GOT3 (cell line): ENCODE measurements at regions not wholly inside any gene's neighbourhood (a gene's known extent, or its start where the extent isn't known, plus 50 kb on each side); places are given as distances from the start of the nearest gene placed in this dataset.
"Not testable (repeated sequence)": the region's sequence is repeated elsewhere in the genome, so short reads cannot be mapped to it uniquely, and the experiment has no call there.

Source experiments
- DNase-seq: peaks from one replicate; lab custom pipeline; 2025; ENCODE audit warnings: mixed read lengths; lab: John Stamatoyannopoulos, UW

- DNase-seq = no peak
Measured at GRCh38 chr2:83386549-83386948, 1072.5 kb downstream of the SUCLG1 start.

DNA sequence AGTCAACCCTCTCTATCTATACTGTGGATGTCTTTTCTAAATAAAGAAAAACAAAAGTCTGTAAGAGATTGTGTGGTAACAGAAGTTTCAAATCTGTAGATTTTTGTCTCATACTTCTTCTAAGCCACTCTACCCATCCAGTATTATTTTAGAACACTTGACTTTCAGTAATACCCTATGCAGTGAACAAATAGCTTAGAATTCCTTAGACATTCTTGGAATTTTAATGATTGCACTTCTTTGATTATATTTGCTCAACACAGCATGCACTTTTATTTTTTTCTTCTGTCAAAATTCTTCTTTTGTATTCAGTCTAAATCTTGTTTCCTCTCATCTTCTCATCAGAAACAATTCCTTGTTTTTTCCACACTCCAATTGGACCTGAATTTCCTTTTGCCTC lies 1080.2 kb downstream of the SUCLG1 start:
- DNase-seq = no peak

DNA sequence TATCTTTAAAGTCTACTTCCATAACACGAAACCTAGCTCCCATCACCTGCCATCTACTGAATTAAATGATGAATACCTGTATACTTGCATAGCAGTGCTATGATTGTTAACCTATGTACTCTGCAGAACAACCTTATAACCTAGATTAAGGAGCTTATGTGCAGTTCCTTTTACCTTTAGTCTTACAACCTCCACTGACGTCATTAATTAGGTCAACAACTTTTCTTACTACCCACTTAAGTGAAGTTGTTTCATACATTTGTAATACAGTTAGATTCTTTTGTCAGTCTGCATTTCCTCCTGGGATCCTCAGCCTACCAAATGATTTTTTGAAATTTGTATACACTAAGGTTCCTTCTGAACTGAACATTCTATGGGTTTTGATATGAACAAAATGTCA lies 1082.3 kb downstream of the SUCLG1 start:
- DNase-seq = no peak

- DNase-seq = no peak
Measured at GRCh38 chr2:83370419-83370762, 1088.7 kb downstream of the SUCLG1 start.

GRCh38 chr2:83369601-83370418 lies 1089.3 kb downstream of the SUCLG1 start:
- DNase-seq = no peak

DNA sequence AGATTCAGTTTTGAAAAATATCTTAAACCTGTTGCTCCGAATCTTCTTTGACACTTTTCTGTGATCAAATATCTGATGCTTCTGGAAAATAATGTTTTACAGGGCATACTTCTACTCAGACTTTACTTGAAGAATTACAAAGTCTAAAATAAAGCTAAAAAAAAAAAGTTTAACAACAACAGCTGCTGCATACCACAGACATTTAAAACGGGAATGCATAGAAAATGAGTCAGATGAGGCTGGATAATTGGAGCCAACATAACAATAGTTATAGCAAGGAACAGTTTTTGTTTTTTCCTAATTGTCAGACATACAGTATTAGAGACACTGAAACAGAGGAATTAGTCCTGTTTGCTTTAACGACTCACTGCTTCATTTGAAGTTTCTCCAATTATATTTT lies 1090.2 kb downstream of the SUCLG1 start:
- no peak for DNase-seq

- DNase-seq = no peak
Measured at GRCh38 chr2:83368461-83368860, 1090.6 kb downstream of the SUCLG1 start.

GRCh38 chr2:83365476-83365875 lies 1093.6 kb downstream of the SUCLG1 start:
- no peak for DNase-seq

DNA sequence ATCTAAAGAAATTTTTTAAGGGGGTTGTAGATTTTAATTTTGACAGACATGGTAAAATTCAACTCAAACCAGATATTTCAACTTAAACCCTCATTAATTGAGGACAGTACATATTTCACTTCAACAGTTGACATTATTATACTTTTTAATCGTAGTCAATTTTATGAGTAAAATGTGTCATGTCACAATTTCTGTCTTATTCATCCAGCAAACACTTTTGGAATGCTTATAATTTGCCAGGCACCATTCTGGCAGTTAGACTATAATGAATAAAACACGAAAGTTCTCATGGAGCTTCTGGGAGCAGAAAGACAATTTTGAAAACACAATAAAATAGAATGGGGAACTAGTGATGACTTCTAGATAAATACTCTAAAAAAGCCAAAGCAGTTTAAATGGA lies 1094.8 kb downstream of the SUCLG1 start:
- DNase-seq = no peak

- not testable (repeated sequence) for DNase-seq
Measured at GRCh38 chr2:83363138-83363537, 1095.9 kb downstream of the SUCLG1 start.

GRCh38 chr2:83359336-83359735 lies 1099.7 kb downstream of the SUCLG1 start:
- DNase-seq = no peak

- DNase-seq = no peak
Measured at GRCh38 chr2:83342860-83343329, 1116.2 kb downstream of the SUCLG1 start.

DNA sequence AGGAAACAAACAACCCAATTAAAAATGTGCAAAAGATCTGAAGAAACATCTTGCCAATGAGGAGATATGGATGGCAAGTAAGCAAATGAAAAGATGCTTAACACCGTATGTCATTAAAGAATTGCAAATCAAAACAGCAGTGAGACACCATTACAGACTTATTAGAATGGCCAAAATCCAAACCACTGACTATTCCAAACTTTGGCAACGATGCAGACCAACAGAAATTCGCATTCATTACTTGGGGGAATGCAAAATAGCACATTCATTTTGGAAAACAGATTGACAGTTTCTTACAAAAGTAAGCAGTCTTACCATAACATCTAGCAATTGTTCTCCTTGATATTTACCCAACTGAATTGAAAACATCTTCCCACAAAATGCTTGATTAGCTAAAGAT lies 1118.7 kb downstream of the SUCLG1 start:
- DNase-seq = no peak

DNA sequence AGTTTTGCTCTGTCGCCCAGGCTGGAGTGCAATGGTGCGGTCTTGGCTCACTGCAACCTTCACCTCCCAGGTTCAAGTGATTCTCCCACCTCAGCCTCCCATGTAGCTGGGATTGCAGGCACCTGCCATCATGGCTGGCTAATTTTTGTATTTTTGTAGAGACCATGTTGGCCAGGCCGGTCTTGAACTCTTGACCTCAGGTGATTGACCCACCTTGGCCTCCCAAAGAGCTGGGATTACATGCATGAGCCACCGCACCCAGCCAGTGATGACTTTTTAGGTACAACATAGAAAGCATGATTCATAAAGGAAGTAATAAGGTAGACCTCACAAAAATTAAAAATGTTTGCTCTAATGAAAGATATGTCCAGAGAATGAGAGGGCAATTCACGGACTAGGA lies 1119.1 kb downstream of the SUCLG1 start:
- DNase-seq = not testable (repeated sequence)

DNA sequence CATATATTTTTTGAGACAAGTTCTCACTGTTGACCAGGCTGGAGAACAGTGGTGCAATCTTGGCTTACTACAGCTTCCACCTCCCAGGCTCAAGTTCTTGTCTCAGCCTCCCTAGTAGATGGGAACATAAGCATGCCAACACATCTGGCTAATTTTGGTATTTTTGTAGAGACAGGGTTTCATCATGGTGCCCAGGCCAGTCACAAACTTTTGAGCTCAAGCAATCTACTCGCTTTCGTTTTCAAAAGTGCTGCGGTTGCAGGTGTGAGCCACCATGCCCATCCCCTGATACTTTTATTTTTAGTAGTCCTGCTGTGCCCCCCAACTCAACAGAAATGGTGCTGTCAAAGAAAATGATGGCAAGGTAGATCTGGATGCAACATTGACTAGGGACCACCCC lies 1127.3 kb downstream of the SUCLG1 start:
- DNase-seq = no peak

- DNase-seq = no peak
Measured at GRCh38 chr2:83323038-83323437, 1136.0 kb downstream of the SUCLG1 start.

- no peak for DNase-seq
Measured at GRCh38 chr2:83320053-83320452, 1139.0 kb downstream of the SUCLG1 start.

DNA sequence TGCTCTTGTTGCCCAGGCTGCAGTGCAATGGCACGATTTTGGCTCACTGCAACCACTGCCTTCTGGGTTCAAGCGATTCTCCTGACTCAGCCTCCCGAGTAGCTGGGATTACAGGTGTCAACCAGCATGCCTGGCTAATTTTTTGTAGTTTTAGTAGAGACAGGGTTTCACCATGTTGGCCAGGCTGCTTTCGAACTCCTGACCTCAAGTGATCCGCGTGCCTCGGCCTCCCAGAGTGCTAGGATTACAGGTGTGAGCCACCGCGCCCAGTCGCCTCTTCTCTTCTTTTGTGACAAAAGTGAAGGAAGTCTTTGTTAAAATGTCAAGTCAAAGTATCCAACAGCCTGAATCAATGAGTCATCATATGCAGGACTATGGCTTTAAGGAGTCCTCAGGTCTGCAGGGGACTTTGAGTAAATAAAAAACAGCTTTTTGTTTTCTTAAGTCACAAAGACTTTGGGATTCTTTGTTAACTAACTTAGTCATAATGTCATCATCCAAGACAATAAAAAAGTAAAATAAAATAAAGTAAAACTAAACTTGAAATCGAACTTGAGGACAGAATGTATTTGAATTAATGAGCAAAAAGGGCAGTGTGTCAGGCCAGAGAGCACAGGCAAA lies 1153.2 kb downstream of the SUCLG1 start:
- DNase-seq = no peak

GRCh38 chr2:83291083-83291482 lies 1168.0 kb downstream of the SUCLG1 start:
- no peak for DNase-seq

- DNase-seq = no peak
Measured at GRCh38 chr2:83282841-83283240, 1176.2 kb downstream of the SUCLG1 start.

DNA sequence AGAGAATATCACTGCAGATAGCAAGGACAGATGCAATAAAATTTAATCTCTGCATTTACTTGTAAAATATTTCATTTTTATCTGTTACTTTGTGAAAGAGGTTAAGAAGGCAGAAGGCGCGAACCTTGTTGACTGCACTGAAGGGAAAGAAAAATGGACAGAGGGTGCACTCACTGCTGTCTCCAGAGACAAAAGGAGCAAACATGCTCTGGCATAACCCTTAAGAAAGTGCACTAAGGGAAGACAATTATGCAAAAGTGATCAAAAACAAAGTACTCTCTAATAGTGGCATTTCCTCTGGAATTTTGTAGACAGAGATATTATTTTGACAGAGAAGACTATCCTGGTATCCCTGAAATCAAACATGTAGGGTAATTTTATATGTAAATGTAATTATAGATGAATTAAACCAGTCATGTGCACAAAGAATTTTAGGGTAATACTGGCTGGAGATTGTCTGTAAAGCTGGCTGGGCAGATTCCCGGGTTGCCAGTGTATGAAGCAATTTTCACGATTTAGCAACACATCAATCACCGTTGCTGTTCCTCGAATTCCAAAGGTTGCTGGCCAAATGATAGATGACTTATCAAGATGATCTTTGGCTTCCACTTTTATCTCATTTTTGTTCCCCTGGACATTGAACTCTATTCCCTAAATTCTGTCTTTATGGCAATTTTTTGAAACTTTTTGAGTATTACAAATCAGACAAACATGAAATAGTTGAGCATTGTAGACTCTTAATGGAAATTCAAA lies 1176.9 kb downstream of the SUCLG1 start:
- no peak for DNase-seq

DNA sequence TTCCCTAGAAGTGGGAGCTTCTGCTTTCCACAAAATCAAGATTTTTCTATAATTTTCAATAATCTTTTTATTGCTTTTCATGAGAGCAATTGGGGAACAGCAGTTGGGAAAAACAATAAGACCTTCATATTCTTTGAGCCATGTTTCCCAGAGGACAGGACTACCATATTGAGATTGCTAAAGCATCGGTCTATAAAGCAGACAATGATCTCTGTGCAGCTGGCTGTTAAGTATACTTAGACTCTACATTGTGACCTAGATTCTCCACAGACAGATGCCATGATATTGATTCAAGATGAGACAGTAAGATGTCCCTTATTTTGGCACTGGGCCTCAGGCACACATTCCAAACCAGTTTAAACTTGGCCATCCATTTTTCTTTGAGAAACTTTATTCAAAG lies 1178.7 kb downstream of the SUCLG1 start:
- DNase-seq = no peak

- DNase-seq = no peak
Measured at GRCh38 chr2:83273322-83273721, 1185.8 kb downstream of the SUCLG1 start.
